D721Med (cell line): ENCODE measurements at regions not wholly inside any gene's neighbourhood (a gene's known extent, or its start where the extent isn't known, plus 50 kb on each side); places are given as distances from the start of the nearest gene placed in this dataset.

Source experiments
- DNase-seq: peaks from one replicate; pipeline ENCODE4 v3.0.0; 2011; ENCODE audit warnings: low spot score; ENCODE audit not compliant: insufficient read length
- FAIRE-seq: peaks from 2 replicates; lab custom pipeline; 2011; peaks lifted over from hg19 to GRCh38; lab: Jason Lieb, UNC
- TF ChIP-seq, protein P1 (sequence below): IDR thresholded peaks from 2 replicates; pipeline ENCODE4 v1.5.1; 2012; ENCODE audit warnings: mild to moderate bottlenecking, control low read depth; ENCODE audit not compliant: insufficient read depth; ENCODE audit errors: missing control alignments

DNA sequence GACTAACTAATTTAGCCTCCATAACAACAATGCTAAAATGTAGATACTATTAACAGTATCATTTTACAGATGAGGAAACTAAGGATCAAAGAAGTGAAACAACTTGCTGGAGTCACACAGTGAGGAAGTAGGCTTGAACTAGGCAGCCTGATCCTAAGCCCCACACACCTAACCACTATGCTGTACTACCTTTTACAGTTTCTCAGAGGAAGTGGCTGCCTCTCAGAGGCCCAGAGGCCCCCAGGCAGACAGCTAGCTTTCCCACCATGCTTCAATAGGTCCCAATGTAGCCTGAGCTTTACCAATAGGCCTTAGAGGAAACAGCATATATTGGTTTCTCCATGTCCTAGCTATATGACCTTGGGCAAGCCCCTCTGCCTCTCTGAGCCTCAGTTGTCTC, 69.4 kb upstream of the PJA1 start:
- FAIRE-seq (no peak), DNase-seq (no peak)
- TF ChIP-seq, protein P1, sequence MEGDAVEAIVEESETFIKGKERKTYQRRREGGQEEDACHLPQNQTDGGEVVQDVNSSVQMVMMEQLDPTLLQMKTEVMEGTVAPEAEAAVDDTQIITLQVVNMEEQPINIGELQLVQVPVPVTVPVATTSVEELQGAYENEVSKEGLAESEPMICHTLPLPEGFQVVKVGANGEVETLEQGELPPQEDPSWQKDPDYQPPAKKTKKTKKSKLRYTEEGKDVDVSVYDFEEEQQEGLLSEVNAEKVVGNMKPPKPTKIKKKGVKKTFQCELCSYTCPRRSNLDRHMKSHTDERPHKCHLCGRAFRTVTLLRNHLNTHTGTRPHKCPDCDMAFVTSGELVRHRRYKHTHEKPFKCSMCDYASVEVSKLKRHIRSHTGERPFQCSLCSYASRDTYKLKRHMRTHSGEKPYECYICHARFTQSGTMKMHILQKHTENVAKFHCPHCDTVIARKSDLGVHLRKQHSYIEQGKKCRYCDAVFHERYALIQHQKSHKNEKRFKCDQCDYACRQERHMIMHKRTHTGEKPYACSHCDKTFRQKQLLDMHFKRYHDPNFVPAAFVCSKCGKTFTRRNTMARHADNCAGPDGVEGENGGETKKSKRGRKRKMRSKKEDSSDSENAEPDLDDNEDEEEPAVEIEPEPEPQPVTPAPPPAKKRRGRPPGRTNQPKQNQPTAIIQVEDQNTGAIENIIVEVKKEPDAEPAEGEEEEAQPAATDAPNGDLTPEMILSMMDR: no peak

- DNase-seq (no peak), FAIRE-seq (peak; percentile 61)
- TF ChIP-seq, protein P1: no peak
Observed at GRCh38 chrX:69232945-69233344, 67.7 kb upstream of the PJA1 start.

DNA sequence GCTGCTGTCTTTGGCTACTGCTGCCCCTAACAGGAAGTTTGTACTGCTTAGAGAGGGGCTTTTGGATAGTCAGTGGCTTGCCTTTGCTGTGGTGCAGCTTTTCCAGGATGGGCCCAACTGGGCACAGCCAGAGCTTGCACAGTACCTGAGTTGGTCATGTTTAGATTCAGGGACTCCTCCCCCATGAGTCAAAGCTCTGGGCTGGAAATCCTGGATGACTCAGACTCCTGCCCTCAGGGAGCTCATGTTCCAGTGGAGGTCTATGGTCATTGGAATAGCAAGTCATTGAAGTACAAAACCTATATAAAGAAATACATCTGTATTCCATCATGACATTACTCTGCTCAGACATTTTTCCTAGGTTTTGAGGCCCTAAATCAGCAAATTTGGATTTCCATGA, 66.7 kb upstream of the PJA1 start:
- FAIRE-seq: no peak
- TF ChIP-seq, protein P1: no peak

GRCh38 chrX:69229436-69229835, 64.2 kb upstream of the PJA1 start:
- no peak for FAIRE-seq
- TF ChIP-seq, protein P1: no peak

More for the DNA sequence above, 66.7 kb upstream of the PJA1 start:
- no peak for DNase-seq

GRCh38 chrX:69228732-69229131, 63.5 kb upstream of the PJA1 start:
- TF ChIP-seq, protein P1: no peak
- DNase-seq (no peak), FAIRE-seq (no peak)

More at GRCh38 chrX:69229436-69229835, 64.2 kb upstream of the PJA1 start:
- DNase-seq: no peak

DNA sequence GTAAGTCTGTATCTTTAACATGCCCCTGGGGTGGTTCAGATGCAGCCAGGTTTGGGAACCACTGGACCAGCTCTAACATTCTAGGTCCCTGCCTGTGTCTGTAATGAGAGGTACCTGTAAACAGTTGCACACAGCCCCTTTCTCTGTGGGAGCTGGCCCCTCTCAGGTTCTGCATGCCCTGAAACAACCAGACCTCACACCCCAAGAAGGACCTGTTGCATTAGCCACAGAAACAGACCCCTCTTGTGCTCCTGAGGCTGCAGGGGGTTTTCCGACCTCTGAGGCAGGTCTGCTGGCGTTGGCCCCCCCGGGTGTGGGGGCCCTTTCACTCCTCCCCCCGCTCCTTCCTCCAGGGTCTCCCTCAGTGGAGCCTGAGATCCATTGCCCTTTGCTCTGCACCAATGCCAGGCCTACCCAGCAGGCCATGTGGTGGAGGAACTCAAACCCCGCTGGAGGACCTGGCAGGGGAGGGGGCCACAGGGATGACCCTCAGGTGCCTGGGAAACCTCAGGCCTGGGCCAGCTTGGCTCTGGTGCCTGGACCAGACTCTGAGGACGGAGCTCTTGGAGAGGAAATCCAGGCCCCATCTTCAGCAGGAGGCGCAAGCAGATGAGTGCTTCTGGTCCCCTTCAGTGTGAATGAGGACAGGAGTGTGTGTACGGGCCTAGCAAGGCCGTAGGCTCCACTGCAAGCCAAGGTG, 61.4 kb upstream of the PJA1 start:
- TF ChIP-seq, protein P1: no peak
- no peak for FAIRE-seq
- no peak for DNase-seq
